NAMALWA (cell line): ENCODE measurements at regions not wholly inside any gene's neighbourhood (a gene's known extent, or its start where the extent isn't known, plus 50 kb on each side); places are given as distances from the start of the nearest gene placed in this dataset.
A peak's percentile ranks its signal among the peaks of the same experiment; 100 is the strongest.
"Not testable (repeated sequence)": the region's sequence is repeated elsewhere in the genome, so short reads cannot be mapped to it uniquely, and the experiment has no call there.

Source experiments
- DNase-seq: peaks from one replicate; pipeline ENCODE4 v3.0.0-alpha.2; 2015; ENCODE audit warnings: low spot score

DNA sequence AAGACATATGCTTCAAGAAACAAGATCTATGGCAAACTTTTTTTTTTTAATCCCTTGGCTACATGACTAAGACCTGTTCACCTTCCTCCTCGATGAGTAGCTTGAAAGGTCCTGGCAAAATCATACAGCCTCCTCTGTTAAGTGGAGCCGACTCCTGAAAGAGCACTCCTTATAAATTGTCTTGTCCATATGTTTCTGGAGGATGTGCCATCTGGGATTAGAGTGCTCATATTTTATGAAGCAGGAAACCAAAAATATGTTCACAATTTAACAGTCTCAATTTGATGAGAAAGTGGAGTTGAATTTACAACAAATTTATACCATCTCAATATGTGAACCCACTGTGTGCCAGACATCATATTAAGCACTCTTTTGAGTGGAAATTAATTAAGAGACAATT lies 912.1 kb upstream of the FAT3 start:
- DNase-seq, result no peak

DNA sequence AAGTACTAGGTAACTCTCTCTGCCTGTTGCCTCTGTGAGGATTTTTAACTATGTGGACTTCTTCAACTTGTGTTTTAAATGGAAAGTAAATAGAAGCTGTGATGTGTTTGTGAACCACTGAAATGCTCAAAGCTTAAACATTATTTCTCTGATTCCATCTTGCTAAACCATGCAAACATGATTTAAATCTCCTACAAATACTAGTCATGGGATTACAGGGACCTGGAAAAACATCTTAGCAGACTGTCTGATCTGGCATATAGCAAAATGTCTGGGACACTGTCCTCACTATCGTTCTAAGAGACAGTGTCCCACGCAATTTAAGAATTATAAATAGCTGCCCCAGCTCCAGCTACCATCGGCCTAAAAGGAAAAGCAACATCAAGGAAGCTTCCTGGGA lies 914.5 kb upstream of the FAT3 start:
- no peak for DNase-seq

DNA sequence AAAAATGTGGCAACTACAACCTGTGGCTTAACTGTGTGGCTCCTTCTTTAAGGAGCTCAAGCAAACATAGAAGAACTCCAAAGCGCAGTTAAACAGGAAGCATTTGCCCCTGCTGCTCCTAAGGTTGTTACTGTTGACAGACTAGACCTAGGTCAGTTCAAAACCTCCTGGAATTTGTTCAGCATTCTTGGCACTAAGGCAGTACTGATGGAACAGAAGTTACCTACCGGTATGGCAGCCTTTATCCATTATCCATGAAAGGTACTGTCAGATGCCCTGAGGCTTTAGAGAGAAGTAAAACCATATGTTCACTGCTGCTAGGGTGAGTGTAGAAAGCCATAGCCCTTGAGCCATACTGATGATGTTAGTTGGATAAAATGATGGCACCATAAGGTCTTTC lies 916.5 kb upstream of the FAT3 start:
- DNase-seq, result no peak

DNA sequence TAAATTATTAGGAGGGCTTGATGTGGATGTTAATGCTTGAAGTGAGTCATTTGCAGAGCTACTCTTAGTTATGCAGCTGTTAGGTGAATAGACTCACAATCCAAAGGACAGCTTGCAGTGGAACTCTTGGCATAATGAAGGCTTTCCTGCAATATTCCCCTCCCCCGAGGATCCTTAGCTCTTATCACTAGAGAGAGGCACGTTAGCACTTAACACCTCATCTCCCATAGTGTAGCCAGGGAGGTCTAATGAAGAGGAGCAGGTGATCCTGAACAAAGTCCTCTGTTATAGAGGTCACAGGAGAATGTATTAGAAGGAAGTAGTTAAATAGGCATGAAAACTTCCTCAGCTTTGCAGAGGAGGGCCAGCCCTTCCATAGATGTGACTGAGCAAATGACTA lies 919.2 kb upstream of the FAT3 start:
- DNase-seq, result no peak

DNA sequence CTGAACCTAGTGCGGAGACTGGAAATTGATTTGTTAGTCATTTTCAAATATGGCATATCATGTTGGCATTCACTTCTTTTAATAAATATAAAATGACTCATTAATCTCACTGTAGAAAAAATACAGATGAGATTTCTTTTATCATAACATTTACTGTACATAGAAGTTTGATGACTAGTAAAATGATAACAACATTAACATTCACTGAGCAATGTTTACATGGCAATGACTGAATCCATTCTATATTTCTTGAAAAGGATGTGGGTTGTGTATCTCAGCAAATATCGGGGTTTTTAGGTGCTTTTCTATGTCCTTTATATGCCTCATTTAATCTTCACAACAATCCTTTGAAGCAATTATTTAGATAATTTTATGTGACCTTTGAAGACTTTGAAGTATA lies 920.9 kb upstream of the FAT3 start:
- DNase-seq, result no peak

DNA sequence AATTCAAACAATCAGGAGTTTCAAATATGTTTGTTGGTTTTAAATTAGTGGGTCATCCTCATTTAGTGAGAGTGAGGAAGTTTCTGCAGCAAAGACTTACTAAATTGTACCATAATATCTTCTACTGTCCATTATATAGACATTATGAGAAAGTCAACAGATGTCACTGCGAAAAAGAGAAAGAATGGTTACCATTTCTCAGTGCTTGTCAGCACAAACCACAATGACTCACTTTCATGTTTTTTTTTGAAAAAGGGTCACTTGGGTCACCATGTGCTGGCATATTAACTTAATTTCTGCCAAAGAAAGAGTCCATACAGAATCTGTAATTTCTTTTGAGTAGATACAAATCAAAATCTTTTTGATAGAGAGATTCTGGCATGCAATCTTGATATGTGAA lies 924.6 kb upstream of the FAT3 start:
- no peak for DNase-seq

DNA sequence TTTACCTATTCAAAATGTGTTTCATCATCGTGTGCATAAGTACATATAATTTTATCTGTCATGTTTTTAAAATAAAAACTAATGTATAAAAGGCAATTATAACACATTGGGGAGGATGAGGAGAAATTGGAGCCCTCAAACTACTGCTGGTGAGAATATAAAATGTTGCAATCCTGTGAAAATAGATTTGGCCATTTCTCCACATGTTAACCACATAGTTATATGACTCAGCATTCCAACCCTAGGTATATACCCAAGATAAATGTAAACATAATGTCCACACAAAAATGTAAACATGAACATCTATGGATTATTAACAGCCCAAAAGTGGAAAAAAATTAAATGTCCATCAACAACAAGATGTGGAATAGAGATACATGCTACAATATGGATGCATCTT lies 928.0 kb upstream of the FAT3 start:
- DNase-seq, result no peak

DNA sequence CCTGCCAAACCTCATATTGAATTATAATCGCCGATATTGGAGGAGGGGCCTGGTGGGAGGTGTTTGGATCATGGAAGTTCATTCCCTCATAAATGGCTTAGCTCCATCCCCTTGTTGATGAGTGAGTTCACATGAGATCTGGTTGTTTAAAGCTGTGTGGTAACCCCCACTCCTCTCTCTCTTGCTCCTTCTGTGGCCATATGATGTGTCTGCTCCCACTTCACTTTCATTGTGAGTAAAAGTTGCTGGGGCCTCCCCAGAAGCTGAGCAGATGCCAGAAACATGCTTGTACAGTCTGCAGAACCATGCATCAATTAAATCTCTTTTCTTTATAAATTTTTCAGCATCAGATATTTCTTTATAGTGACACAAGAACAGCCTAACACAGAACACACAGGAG lies 929.0 kb upstream of the FAT3 start:
- no peak for DNase-seq

DNA sequence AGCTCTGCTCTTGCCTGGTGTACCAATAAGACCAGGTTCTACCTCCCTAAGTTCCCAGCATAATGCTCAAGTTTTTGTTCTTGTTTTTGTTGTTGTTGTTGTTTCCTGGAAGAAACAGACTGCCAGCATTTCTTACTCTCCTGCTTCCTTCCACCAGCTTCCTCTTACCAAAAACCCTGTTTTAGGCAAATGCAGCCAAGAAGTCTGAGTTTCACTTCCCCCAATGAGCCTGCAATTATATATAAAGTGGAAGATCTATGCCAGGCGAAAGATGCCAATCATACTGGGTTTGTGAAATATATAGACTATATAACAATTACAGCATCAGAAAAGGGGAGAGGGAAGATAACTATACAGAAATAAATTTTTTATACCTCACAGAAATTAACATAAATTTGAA lies 931.5 kb upstream of the FAT3 start:
- DNase-seq, result peak; percentile 18

DNA sequence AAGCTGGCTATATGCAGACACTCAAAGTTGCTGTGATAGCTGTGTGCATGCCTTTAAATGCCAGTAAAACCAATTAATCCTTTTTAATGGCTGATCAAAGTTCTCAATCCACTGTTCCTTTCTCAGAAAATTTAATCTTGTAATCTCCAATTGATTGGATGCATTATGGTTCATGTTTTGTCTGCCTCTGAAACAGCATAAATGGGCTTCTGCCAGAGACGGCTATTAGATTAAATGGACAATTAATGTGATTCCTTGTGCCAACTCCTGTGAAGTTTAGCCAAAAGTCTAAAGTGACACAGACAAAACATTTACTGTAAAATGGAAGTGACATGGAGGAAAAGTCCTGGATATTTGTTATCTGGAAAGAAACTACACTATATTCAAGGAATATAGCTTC lies 952.5 kb upstream of the FAT3 start:
- no peak for DNase-seq

DNA sequence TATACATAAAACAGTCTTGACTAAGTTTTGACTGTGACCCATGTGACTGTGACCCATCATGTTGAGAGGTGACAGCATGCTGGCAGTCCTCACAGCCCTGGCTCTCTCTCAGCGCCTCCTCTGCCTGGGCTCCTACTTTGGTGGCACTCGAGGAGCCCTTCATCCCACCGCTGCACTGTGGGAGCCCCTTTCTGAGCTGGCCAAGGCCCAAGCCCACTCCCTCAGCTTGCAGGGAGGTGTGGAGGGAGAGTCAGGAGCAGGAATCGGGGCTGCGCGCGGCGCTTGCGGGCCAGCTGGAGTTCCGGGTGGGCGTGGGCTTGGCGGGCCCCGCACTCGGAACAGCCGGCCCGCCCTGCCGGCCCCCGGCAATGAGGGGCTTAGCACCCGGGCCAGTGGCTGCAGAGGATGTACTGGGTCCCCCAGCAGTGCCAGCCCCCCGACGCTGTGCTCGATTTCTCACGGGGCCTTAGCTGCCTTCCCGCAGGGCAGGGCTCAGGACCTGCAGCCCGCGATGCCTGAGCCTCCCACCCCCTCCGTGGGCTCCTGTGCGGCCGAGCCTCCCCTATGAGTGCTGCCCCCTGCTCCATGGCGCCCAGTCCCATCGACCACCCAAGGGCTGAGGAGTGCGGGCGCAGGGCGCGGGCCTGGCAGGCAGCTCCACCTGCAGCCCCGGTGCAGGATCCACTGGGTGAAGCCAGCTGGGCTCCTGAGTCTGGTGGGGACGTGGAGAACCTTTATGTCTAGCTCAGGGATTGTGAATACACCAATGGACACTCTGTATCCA lies 955.9 kb upstream of the FAT3 start:
- not testable (repeated sequence) for DNase-seq

DNA sequence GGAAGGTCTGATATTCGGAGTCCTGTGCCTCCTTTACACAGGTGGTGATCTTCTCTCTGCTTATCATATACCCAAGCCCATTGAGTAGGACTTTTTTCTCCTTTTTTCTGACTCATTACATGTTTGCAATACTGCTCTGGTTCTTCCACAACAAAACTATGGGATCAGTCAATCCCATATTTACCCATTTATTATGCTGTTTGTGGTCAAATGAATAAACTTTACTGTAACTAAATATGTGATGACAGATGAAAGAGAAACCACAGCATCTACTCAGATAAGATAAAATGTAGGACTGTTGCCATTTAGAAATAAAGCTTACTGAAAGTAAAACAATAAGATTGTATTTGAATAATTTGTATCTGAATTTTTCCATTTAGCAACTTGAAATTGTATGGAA lies 958.7 kb upstream of the FAT3 start:
- DNase-seq, result no peak

DNA sequence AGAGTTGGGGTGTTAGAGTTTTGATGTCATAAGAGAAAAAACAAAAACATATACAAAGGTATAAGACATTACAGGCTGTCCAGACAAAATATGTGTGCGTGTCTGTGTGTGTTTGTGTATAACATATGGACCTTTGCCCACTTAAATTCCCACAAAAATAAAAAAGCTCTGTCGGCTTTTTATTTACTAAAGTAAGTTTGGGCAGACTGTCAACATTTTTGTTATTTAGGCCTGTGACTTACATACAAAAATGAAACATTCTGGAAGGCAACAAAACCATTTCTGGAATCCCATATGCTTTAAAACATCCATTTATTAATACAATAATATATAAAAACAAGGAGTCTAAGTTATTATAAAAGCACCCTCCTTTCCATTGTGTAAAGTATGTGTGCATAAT lies 960.1 kb upstream of the FAT3 start:
- no peak for DNase-seq

DNA sequence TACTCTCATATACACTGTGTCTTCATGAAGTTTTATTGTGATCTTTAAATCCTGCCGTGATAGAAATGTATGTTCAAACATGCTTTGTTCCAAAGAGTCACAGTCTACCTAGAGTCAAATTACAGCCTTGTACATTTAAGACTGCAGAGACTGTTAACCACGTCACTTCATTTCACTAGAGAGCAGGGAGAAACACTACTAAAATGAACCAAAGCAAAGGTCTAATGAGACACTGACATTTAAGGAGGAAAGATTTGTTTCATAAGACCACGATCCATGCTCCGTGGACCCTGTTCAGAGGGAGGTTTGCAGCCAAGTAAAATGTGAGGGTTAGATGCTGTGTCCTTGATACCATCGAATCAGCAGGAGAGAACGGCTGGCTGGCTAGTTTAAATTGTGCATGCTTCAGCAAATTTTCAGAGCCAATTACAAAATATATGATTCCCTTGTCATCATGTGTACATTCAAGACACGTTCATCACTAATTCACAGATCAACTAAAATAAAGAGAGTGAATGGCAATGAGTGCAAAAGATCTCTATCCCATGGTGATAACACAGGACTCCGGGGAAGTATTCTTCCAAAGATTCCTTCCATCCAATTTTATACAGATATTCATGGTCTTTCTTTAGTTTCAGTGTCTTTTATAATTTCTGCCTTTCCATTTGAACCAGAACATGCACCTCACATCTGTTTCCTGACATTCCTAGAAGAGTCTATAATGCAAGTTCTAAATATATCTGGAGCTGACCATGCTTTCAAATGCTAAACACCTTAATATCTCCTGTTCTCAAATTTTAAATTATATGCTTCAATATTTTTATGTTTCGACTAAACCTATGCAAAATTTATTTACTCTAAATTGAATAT lies 960.9 kb upstream of the FAT3 start:
- no peak for DNase-seq

DNA sequence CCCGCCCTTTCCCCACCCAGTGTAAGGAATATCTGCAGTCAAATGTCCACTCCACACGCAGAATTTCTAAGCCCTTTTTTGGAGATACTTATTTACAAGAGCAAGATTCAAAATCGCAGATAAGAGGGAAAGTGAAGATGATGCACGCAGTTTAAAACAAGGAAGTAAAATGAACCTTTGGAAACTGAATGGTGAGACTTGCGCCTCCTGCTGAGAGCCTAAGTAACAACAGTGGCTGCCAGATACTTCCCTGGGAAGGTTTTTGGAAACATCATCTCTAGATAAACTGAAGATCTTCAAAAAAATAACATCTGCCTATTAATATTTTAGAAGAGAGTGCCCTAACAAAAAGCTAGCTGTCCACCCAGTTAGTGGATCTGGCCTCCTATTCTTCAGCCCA lies 963.1 kb upstream of the FAT3 start:
- DNase-seq, result peak; percentile 27

DNA sequence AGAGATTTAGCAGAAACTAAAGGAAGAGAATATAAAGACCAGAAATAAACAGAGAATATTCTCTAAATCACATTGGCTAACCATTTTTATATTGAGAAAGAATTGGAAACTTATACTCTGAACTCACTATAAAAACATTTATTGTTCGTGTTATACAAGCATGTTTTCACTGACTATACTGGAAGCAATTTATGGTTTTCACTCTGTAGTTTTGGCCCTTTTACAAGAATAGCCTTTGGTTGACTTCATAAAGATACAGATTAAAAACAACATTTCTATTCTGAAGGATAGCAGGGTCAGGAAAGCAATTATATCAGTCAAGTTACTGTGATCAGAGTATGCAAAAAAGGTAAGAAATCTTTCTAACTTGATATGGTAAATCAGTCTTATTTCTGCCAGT lies 965.7 kb upstream of the FAT3 start:
- DNase-seq, result no peak

DNA sequence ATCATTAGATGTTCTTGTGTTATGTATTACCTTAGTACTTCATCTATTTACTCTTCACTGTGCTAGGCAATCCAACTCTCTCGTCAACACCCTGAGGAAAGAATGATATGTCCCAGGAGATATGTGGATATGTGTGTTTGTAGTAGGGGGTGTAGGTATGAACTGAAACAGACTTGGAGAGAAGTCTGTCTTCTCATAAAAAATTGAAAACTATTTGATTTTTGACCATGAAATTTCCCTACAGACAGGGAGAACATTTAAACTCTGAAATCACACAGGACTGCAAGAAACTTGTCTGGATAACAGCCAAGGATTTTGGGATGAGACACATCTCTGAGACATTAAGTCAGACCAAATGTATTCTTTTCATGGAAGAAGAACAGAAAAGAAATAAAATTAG lies 967.0 kb upstream of the FAT3 start:
- no peak for DNase-seq

DNA sequence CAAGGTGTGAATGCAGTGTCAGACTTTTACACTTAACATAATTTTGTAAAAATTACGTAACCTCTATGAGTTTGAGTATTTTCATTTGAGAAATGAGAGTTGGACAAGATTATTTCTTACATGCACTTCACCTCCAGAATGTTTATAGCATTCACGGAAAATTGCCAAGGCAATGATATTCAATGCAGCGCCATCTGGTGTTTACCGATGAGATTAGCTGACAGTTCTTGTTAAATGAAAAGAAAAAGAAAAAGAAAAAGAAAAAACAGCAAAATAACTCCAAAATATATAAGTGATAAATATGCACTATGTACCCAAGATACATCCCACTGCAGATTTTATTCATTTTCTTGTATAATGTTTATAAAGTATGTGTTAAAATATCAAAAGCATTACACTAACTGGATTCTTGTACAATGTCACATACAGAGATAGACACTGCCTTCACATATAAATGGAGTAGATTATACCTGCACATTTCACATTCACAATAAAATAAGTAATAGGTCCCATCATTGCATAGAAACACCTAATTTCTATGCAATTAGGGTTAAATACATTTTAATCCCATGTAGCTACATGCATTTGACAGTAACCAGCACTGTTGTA lies 976.3 kb upstream of the FAT3 start:
- DNase-seq, result peak; percentile 59

DNA sequence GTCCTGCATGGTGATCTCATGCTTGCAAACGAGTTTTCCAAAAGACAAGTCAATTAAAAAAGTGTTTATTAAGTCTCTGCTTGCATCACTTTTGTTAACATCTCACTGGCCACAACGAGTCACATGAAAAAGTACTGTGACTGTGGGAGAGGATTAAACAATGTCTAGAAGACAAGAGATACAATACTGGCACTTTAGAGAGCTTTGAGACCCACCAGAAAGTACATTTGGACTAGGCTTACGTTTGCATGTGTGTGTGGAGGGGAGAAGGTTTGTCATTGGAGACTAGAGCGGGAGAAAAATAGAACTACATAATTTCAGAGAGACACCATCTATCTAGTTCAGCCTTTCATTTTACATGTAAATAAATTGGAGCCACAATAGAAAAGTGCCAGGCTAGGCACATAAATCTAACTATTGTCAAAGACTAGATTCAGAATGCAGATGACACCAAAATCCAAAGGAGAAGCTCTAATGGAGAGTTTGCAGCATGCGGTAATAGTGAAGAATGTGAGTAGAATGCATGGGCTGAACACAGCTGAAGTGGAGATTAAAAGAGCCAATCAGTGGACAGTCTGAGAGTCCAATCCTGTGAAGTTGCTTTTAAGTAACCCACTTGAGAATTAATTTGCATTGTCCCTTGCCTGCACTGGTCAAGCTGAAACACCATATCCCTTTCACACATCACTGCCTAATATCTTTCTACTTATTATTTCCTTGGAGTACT lies 977.4 kb upstream of the FAT3 start:
- DNase-seq, result no peak

DNA sequence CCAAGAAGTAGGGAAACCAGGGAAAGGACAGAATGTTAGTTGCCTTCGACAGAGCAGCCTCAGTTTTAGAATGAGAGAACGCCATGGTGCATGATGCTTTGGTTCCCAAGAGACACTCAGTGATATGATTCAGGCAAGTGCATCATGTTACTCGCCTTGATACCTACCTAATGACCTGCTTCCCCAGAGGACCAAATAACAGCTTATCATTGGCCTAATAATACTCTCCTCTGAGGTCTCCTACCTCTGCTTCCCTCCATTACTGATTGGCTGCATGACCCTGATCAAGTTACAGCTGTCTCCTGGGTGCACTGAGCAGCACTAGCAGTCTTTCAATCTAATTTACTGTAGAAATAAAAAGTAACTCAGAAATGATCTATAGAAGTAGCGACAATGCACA lies 979.7 kb upstream of the FAT3 start:
- DNase-seq, result no peak

DNA sequence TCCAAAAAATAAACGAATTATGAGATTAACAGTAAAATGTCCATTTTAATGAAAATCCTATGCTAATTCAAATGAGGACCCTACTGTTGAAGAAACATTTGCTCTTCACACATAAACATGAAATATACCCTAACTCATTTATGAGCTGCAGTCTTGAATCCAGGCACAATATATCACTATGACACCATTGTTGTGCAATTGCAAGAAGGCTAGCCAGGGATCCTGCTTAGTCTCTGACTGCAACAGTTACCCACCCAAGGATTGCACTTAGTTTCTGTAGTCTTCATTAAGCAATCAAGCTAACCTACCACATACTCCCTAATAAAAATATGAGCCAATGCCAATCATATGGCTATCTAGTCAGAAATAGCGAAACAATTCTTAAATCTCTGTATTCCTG lies 981.0 kb upstream of the FAT3 start:
- no peak for DNase-seq

DNA sequence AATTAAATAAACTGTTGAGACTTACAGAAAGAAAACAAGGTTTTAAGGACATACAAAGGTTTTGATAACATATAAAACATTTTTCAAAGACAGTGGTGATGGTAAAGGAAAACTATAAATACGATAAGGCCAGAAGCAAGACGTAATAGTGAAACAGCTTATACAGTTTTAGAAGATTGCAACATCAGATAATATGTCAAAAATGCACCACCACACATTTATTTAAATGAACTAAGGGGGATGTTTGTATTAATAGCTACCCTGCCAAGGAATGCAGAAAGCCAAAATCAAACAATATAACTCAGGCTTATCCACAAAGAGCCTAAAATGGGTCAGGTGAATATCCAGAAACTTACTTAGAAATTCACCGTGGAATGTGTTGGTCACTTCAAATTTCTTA lies 981.6 kb upstream of the FAT3 start:
- DNase-seq, result no peak

DNA sequence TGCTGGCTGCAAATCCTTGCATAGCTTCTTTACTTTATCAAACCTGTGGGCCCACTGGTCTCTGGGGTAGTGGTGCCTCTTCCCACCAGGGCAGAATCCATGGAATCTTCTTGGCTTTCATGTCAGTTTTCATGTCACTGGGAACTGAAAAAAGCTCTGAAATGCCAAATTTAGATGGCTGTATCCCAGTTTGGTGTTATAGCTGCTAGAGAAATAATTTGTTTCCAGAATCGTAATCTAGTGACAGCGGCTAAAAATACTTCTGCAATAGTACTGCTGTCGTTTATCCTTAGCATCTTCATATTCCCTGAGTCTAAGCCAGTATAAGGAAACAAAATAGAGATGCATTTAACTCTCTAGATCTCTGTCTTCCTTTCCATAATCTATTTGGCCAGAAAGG lies 983.4 kb upstream of the FAT3 start:
- DNase-seq, result no peak
